ENCODE measurements at regions not wholly inside any gene's neighbourhood (a gene's known extent, or its start where the extent isn't known, plus 50 kb on each side); places are given as distances from the start of the nearest gene placed in this dataset.

DNA sequence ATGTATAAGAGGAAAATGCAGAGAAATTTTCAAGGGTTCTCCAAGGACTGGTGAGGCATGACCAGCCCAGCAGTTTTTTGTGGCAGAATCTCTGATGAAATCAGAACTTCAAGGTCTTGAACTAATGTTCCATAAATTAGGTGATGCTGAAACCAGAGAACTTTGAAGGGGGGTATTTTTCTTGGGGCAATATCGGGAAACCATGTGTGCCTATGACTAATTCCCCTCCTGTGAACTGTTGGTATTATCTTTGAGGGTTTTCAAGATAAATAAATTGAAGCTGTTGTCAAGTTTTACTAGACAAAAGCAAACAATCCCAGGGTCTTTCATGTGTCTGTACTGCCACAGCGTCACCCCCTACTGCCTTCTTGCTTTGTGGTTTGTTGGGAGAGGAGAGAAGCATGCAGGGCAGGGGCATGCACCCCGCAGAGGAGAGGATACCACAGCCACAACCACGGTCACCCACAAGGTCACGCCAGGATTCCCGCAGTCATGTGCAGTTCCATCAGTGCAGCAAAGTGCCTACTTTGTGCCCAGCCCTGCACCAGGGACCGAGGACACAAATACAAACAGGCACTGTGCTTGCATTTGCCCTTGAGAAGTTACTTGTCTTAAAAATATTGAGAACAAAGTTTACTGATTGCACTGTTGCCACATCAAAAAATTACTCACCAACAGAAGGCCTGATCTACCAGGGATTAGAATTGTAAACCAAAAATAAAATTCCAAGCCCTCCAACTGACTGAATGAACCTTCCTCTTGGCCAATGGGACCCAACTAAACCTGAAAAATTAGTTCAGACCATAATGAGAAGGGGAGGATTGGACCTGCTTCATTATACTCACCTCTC is 413.3 kb upstream of the TRIB2 start:
- TF ChIP-seq, protein P1, sequence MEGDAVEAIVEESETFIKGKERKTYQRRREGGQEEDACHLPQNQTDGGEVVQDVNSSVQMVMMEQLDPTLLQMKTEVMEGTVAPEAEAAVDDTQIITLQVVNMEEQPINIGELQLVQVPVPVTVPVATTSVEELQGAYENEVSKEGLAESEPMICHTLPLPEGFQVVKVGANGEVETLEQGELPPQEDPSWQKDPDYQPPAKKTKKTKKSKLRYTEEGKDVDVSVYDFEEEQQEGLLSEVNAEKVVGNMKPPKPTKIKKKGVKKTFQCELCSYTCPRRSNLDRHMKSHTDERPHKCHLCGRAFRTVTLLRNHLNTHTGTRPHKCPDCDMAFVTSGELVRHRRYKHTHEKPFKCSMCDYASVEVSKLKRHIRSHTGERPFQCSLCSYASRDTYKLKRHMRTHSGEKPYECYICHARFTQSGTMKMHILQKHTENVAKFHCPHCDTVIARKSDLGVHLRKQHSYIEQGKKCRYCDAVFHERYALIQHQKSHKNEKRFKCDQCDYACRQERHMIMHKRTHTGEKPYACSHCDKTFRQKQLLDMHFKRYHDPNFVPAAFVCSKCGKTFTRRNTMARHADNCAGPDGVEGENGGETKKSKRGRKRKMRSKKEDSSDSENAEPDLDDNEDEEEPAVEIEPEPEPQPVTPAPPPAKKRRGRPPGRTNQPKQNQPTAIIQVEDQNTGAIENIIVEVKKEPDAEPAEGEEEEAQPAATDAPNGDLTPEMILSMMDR (conservative IDR thresholded peaks at IDR 0.05): no peak
- no peak for TF ChIP-seq EZH2 (IDR thresholded peaks at IDR 0.05; ENCODE audit: low read depth)
